CD4-positive, CD25-positive, alpha-beta regulatory T cell (primary cell): ENCODE measurements at regions not wholly inside any gene's neighbourhood (a gene's known extent, or its start where the extent isn't known, plus 50 kb on each side); places are given as distances from the start of the nearest gene placed in this dataset.

Experiments
- ATAC-seq, 2 donors: fragments of 150-1000 bp; cut with Tn5 transposase; one replicate each; pipeline ENCODE4 v1.10.0; 2021; ENCODE audit warnings: low read depth in 2 of 2, moderate number of reproducible peaks in 2 of 2, moderate library complexity in 1 of 2
- DNase-seq, 3 donors: peaks; one replicate each; pipeline versions ENCODE4 v3.0.0 to v3.0.0-alpha.2; 2012 to 2022; ENCODE audit warnings: mixed read lengths in 1 of 3
- H3K27ac ChIP-seq: one replicate; pipeline ENCODE4 v1.7.0; 2013; ENCODE audit warnings: mild to moderate bottlenecking, low read length; ENCODE audit not compliant: insufficient read depth, poor library complexity, severe bottlenecking
- H3K27me3 ChIP-seq: one replicate; pipeline ENCODE4 v1.7.0; 2013; ENCODE audit warnings: low read length; ENCODE audit not compliant: control insufficient read depth, insufficient read depth
- H3K36me3 ChIP-seq: one replicate; pipeline ENCODE4 v1.7.0; 2013; ENCODE audit warnings: mild to moderate bottlenecking, low read length, moderate library complexity; ENCODE audit not compliant: control insufficient read depth, insufficient read depth
- H3K4me1 ChIP-seq: 2 replicates; pipeline ENCODE4 v1.7.0; 2013; ENCODE audit warnings: mild to moderate bottlenecking, low read length; ENCODE audit not compliant: insufficient read depth, control insufficient read depth, poor library complexity, severe bottlenecking
- H3K4me3 ChIP-seq: one replicate; pipeline ENCODE4 v1.7.0; 2013; ENCODE audit warnings: low read depth, mild to moderate bottlenecking, low read length, moderate library complexity
- H3K9me3 ChIP-seq, 2 experiments: 1 replicate in 1 of 2; 2 replicates in 1 of 2; pipeline ENCODE4 v1.7.0; 2013; ENCODE audit warnings: low read length in 2 of 2, mild to moderate bottlenecking in 1 of 2, moderate library complexity in 1 of 2; ENCODE audit not compliant: control insufficient read depth in 2 of 2
- H3K27ac Mint-ChIP-seq, 3 donors: one replicate each; pipeline ENCODE4 v1.8.0; 2020 to 2022; ENCODE audit warnings: mild to moderate bottlenecking in 3 of 3, mixed read lengths in 3 of 3, moderate library complexity in 2 of 3
- H3K27me3 Mint-ChIP-seq: one replicate; pipeline ENCODE4 v1.8.0; 2022; ENCODE audit warnings: mild to moderate bottlenecking, mixed read lengths
- H3K36me3 Mint-ChIP-seq: one replicate; pipeline ENCODE4 v1.8.0; 2020; ENCODE audit warnings: mixed read lengths
- H3K4me1 Mint-ChIP-seq, 4 donors: one replicate each; pipeline ENCODE4 v1.8.0; 2020 to 2022; ENCODE audit warnings: mixed read lengths in 4 of 4, mild to moderate bottlenecking in 1 of 4
- H3K4me3 Mint-ChIP-seq, 4 donors: one replicate each; pipeline ENCODE4 v1.8.0; 2020 to 2022; ENCODE audit warnings: mild to moderate bottlenecking in 4 of 4, mixed read lengths in 4 of 4, moderate library complexity in 3 of 4
- H3K9me3 Mint-ChIP-seq, 7 donors: one replicate each; pipeline ENCODE4 v1.8.0; 2020 to 2022; ENCODE audit warnings: mixed read lengths in 7 of 7, mild to moderate bottlenecking in 3 of 7, moderate library complexity in 2 of 7

DNA sequence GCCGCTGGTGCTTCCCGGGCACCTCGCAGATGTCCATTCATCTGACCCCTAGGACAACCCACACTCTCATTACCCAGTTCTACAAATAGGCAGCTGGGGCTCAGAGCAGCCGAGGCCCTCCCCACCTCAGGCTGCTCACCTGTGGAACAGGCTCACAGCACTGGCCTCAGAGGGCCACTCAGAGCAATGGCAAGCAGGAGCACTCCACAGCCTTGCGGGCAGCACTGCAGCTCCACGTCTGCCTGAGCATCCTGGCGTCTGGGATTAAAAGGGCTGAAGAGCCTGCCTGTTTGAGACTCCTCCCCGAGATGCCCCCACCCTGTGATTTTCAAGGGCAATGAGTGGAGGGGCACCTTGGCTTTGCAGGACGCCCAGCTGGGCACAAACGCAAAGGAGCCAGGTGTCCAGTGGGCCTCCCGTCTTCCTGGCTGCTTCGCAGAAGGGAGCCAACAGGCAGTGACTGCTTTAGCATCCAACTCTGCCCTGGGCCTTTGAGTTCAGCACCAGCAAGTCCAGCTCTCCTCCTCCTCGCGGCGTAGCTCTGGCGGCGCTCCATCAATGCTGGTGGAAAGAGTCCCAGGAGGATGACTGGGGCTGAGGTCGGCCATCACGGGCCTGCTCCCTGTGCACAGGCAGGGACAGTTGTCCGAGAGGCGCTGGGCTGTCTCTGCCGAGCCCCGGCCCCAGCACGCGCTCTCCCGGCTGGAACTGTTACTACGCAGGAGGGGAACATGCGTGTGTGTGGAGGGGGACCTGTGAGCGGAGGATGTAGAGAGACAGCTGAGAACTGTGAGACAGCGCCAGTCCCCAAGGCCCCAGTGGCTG is 297.2 kb downstream of the NDUFA10 start:
- H3K4me1 ChIP-seq: no peaks in the 10 kb centered on the region
- H3K36me3 ChIP-seq: no peaks in the 10 kb centered on the region
- Mint-ChIP-seq H3K9me3 (peaks cover 0 to 4% (median 0%) of the 10 kb centered on the region in 7 donors), H3K36me3 (no peaks in the 10 kb centered on the region), H3K27ac (peak overlapping the region in 1 of 3 donors; percentile 20), H3K4me1 (peaks cover 0 to 9% (median 4%) of the 10 kb centered on the region in 4 donors), H3K4me3 (no peak overlapping the region), H3K27me3 (no peaks in the 10 kb centered on the region)
- DNase-seq (no peak), ATAC-seq (no peak)
- no peak overlapping the region for H3K27ac ChIP-seq
- no peaks in the 10 kb centered on the region for H3K9me3 ChIP-seq
- no peak overlapping the region for H3K4me3 ChIP-seq
- H3K27me3 ChIP-seq: no peaks in the 10 kb centered on the region

DNA sequence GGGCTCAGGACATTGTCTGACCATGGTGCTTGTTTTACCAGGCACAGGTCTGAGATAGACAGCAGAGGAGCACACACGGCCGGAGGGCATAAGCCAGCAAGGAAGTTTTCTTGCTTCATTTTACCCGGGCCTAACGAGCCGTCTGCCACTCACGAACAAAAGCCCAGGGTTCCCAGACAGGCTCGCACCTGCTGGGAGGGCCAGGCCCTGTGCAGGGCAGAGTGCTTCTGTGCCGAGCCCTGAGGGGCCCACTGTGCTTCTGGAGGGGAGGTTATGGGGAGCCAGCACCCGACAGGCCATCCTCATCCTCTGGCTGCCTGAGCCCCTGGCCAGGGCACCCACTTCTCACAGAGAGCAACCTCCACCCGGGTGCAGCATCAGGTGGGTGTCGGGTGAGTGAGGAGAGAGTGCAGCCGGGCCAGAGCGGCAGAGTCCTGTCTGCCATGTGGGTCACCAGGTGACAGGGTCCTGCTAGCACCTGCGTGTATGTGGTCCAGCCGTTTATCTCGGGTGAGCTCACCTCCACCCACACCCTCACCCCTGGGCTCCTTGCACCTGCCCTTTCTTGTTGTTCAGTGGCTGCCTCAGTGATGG is 297.9 kb downstream of the NDUFA10 start:
- Histone ChIP-seq H3K4me3 (no peak overlapping the region), H3K9me3 (no peaks in the 10 kb centered on the region), H3K4me1 (no peaks in the 10 kb centered on the region), H3K27me3 (no peaks in the 10 kb centered on the region), H3K27ac (no peak overlapping the region), H3K36me3 (no peaks in the 10 kb centered on the region)
- Mint-ChIP-seq H3K36me3 (no peaks in the 10 kb centered on the region), H3K27me3 (no peaks in the 10 kb centered on the region), H3K4me3 (no peak overlapping the region), H3K9me3 (peaks cover 0 to 4% (median 0%) of the 10 kb centered on the region in 7 donors), H3K4me1 (peaks cover 0 to 9% (median 4%) of the 10 kb centered on the region in 4 donors), H3K27ac (no peak overlapping the region)
- no peak for ATAC-seq
- DNase-seq: no peak

DNA sequence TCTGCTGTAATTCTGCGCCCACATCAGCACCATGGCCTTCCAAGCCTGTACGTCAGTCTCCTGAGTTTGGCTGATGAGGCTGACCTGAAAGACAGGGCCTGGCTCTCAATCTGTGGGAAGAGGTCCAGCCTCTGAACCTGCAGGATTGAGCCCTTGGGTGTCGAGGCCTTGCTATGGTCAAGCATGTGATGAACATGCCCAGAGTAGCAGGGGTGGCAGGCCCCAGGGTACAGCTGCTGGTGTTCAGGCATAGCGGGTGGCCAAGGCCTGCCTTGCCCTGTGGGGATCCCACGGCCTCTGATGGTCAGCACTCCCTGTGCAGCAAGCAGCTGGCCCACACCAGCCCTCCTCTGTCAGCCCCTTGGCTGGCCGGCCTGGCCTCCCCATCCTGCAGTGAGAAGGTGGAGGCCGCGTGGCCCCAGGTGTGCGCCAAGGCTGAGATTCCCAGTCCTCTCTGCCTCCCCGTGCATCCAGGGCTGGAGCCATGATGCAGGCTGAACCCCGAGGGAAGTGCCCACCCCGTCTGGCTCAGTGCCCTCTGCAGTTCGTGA is 298.4 kb downstream of the NDUFA10 start:
- no peaks in the 10 kb centered on the region for H3K4me1 ChIP-seq
- no peaks in the 10 kb centered on the region for H3K36me3 ChIP-seq
- H3K27ac ChIP-seq: no peak overlapping the region
- ATAC-seq: no peak
- Mint-ChIP-seq H3K36me3 (no peaks in the 10 kb centered on the region), H3K4me3 (no peak overlapping the region), H3K27ac (no peak overlapping the region), H3K9me3 (peaks cover 0 to 4% (median 0%) of the 10 kb centered on the region in 7 donors), H3K4me1 (peaks cover 0 to 9% (median 4%) of the 10 kb centered on the region in 4 donors), H3K27me3 (no peaks in the 10 kb centered on the region)
- DNase-seq: no peak
- no peaks in the 10 kb centered on the region for H3K27me3 ChIP-seq
- no peaks in the 10 kb centered on the region for H3K9me3 ChIP-seq
- H3K4me3 ChIP-seq: no peak overlapping the region

DNA sequence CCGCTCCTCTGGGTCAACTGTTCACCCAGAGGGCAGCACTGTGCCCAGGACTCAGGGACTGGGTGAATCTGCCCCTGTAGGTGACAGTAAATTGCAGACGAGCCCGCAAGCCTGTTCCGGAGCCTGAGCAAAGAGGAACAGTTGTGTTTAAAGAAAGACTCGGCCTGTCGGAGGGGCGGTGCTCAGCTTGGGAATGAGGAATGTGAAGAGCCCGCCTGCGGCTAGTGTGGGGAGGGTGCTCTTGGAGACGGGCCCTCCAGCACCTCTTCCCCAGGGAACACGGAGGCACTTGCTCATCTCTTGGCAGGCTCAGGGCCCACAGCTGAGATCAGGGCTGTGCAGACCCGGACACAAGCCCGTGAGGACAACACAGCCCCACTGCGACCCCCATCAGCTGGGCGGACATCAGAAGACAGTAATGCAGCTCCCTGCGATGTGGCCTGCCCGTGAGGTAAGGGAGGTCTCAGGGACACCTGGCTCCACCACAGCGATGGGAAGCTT is 299.0 kb downstream of the NDUFA10 start:
- DNase-seq: no peak
- no peaks in the 10 kb centered on the region for H3K27me3 ChIP-seq
- Mint-ChIP-seq H3K27ac (no peak overlapping the region), H3K27me3 (no peaks in the 10 kb centered on the region), H3K4me1 (peaks cover 0 to 7% (median 3%) of the 10 kb centered on the region in 4 donors), H3K4me3 (no peak overlapping the region), H3K9me3 (peaks cover 0 to 4% (median 0%) of the 10 kb centered on the region in 7 donors), H3K36me3 (no peaks in the 10 kb centered on the region)
- no peaks in the 10 kb centered on the region for H3K9me3 ChIP-seq
- H3K4me3 ChIP-seq: no peak overlapping the region
- no peaks in the 10 kb centered on the region for H3K36me3 ChIP-seq
- ATAC-seq: no peak
- H3K27ac ChIP-seq: no peak overlapping the region
- no peaks in the 10 kb centered on the region for H3K4me1 ChIP-seq

DNA sequence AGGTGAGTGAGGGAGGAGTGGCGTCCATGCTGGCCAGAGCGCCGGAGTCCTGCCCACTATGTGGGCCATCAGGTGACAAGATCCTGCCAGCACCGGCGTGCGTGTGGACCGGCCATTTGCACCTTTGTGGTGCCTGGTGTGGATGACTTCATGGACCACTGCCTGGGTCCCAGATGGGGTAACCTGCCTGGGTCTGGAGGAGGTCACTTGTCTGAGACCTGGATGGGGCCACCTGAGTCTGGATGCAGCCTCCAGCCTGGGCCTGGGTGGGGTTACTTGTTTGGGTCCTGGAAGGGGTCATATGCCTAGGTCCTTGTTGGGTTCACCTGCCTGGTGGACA is 299.6 kb downstream of the NDUFA10 start:
- no peak for DNase-seq

DNA sequence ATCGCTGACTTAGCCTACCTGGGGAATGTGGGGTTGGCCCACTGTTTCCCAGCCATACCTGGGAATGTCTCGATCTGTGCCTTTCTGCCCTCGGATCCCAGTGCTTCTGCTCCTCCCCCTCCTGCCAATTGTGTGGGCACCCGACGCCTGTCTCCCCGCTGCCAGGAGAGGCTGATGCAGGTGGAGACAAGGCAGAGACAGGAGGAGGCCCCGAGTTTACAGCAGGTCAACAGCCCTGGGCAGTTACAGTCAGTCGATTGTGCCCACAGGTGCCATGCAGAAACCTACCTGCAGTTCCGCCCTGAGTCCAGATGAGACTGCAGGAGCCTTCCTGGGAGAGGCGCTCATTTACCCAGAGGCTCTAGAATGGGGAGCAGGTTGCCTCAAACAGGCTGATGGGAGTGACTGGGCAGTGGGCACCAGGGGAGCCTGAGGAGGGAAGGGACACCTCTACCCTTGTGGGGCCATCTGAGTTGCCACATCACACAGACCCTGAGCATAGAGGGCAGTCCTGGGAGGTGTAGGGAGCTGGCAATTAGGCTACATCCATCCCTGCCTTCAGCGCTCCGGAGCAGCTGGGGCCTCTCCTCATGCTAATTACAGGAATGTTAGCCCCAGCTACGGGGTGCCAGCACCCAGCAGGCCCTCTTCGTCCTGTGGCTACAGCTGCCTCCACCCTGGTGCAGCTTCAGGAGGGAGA is 300.1 kb downstream of the NDUFA10 start:
- H3K4me1 Mint-ChIP-seq: no peaks in the 10 kb centered on the region
- Histone ChIP-seq H3K4me3 (no peak overlapping the region), H3K27me3 (no peaks in the 10 kb centered on the region), H3K27ac (no peak overlapping the region), H3K4me1 (no peaks in the 10 kb centered on the region), H3K9me3 (no peaks in the 10 kb centered on the region), H3K36me3 (no peaks in the 10 kb centered on the region)
- H3K4me3 Mint-ChIP-seq: no peak overlapping the region
- no peak overlapping the region for H3K27ac Mint-ChIP-seq
- peaks cover 0 to 5% (median 0%) of the 10 kb centered on the region in 7 donors for H3K9me3 Mint-ChIP-seq
- H3K36me3 Mint-ChIP-seq: no peaks in the 10 kb centered on the region
- ATAC-seq: no peak
- no peak for DNase-seq
- H3K27me3 Mint-ChIP-seq: no peaks in the 10 kb centered on the region

More for the DNA sequence above, 299.6 kb downstream of the NDUFA10 start:
- H3K27me3 Mint-ChIP-seq: no peaks in the 10 kb centered on the region
- ATAC-seq: no peak
- H3K9me3 Mint-ChIP-seq: peaks cover 0 to 5% (median 0%) of the 10 kb centered on the region in 7 donors
- no peak overlapping the region for H3K27ac ChIP-seq
- no peaks in the 10 kb centered on the region for H3K27me3 ChIP-seq
- peaks cover 0 to under 1% (median under 1%) of the 10 kb centered on the region in 4 donors for H3K4me1 Mint-ChIP-seq
- H3K27ac Mint-ChIP-seq: no peak overlapping the region
- no peak overlapping the region for H3K4me3 Mint-ChIP-seq
- H3K36me3 Mint-ChIP-seq: no peaks in the 10 kb centered on the region
- no peaks in the 10 kb centered on the region for H3K9me3 ChIP-seq
- H3K4me3 ChIP-seq: no peak overlapping the region
- H3K4me1 ChIP-seq: no peaks in the 10 kb centered on the region
- no peaks in the 10 kb centered on the region for H3K36me3 ChIP-seq

DNA sequence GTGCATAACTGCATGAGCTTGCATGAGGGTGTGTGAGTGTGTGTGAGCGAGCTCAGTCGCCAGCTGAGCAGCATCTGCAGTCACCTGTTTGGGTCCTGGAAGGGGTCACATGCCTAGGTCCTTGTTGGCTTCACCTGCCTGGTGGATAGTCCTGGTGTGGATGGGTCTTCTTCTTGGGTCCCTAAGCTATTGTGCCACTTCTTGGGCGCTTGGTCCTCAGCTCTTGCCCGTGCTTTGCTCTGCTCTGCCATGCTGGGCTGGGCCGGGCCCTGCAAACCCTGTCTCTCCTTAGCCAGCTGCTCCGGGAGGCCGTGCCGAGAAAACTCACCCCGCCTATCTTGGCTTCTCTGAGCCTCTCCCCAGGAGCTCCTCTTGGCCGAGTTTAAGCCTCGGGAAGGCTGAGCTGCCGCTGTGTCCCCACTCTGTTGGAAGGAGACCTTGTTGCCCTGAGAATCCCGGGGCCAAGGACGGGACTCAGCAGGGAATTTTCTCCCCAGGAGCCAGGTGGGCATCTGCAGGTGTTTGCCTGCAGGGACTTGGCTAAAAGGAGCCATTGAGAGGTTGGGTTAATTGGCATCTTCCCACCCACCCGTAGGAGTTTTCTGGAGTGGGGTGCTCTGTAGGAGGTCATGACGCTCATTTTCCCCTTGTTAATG is 300.8 kb downstream of the NDUFA10 start:
- H3K4me3 ChIP-seq: no peak overlapping the region
- Mint-ChIP-seq H3K4me1 (no peaks in the 10 kb centered on the region), H3K27me3 (no peaks in the 10 kb centered on the region), H3K27ac (no peak overlapping the region), H3K4me3 (no peak overlapping the region), H3K36me3 (no peaks in the 10 kb centered on the region), H3K9me3 (peaks cover 0 to 5% (median 0%) of the 10 kb centered on the region in 7 donors)
- H3K9me3 ChIP-seq: no peaks in the 10 kb centered on the region
- no peaks in the 10 kb centered on the region for H3K36me3 ChIP-seq
- ATAC-seq (no peak), DNase-seq (no peak)
- no peaks in the 10 kb centered on the region for H3K4me1 ChIP-seq
- H3K27me3 ChIP-seq: no peaks in the 10 kb centered on the region
- no peak overlapping the region for H3K27ac ChIP-seq
